ENCODE measurements at regions not wholly inside any gene's neighbourhood (a gene's known extent, or its start where the extent isn't known, plus 50 kb on each side); places are given as distances from the start of the nearest gene placed in this dataset.

- TF ChIP-seq CTCF (IDR thresholded peaks at IDR 0.05) (no peak), EP300 (IDR thresholded peaks at IDR 0.05) (no peak), POLR2A (IDR thresholded peaks at IDR 0.05) (no peak)
These were observed 173.9 kb upstream of the PPARGC1A start for GRCh38 chr4:24063731-24064130.

Measured in ovary (tissue), 3 donors.